Neuronal stem cell (in vitro differentiated cells): ENCODE measurements at regions not wholly inside any gene's neighbourhood (a gene's known extent, or its start where the extent isn't known, plus 50 kb on each side); places are given as distances from the start of the nearest gene placed in this dataset.
A peak's percentile ranks its signal among the peaks of the same experiment; 100 is the strongest.

Experiments used
- DNase-seq: peaks from one replicate; pipeline ENCODE4 v3.0.0-alpha.2; 2013; ENCODE audit warnings: low spot score
- H2AFZ ChIP-seq: one replicate; pipeline ENCODE4 v1.6.1; 2013; ENCODE audit warnings: mild to moderate bottlenecking, low read length, inconsistent platforms
- H2AK5ac ChIP-seq: 2 replicates; pipeline ENCODE4 v1.6.1; 2013; ENCODE audit warnings: low read depth, mild to moderate bottlenecking, inconsistent platforms, low read length, moderate library complexity, mixed read lengths
- H2BK120ac ChIP-seq: 2 replicates; pipeline ENCODE4 v1.6.1; 2013; ENCODE audit warnings: low read depth, mild to moderate bottlenecking, inconsistent platforms, low read length, moderate library complexity, mixed read lengths
- H2BK12ac ChIP-seq: one replicate; pipeline ENCODE4 v1.6.1; 2013; ENCODE audit warnings: low read length, inconsistent platforms
- H2BK15ac ChIP-seq: 2 replicates; pipeline ENCODE4 v1.6.1; 2013; ENCODE audit warnings: mild to moderate bottlenecking, low read length, inconsistent platforms, mixed read lengths
- H2BK5ac ChIP-seq: one replicate; pipeline ENCODE4 v1.6.1; 2013; ENCODE audit warnings: inconsistent platforms, mild to moderate bottlenecking, low read length, moderate library complexity
- H3K14ac ChIP-seq: one replicate; pipeline ENCODE4 v1.6.1; 2013; ENCODE audit warnings: low read length, inconsistent platforms
- H3K18ac ChIP-seq: 2 replicates; pipeline ENCODE4 v1.6.1; 2013; ENCODE audit warnings: low read length, inconsistent platforms
- H3K23ac ChIP-seq: 2 replicates; pipeline ENCODE4 v1.6.1; 2013; ENCODE audit warnings: low read depth, mild to moderate bottlenecking, mixed read lengths, low read length, inconsistent platforms; ENCODE audit not compliant: poor library complexity
- H3K27ac ChIP-seq: replicated peaks from 3 replicates; pipeline ENCODE4 v1.5.1; 2013; ENCODE audit warnings: low read length, inconsistent platforms
- H3K27me3 ChIP-seq, 3 experiments: 2 replicates each; pipeline ENCODE4 v1.6.1; 2013; ENCODE audit warnings: low read length in 3 of 3, mild to moderate bottlenecking in 2 of 3, inconsistent platforms in 1 of 3, low read depth in 1 of 3, mixed read lengths in 1 of 3, moderate library complexity in 1 of 3; ENCODE audit not compliant: control insufficient read depth in 3 of 3, insufficient read depth in 3 of 3
- H3K36me3 ChIP-seq, 2 donors: replicated peaks in 1 of 2; 2 replicates each; pipeline ENCODE4 v1.6.1; 2013; ENCODE audit warnings: low read length in 2 of 2; ENCODE audit not compliant: control insufficient read depth in 2 of 2, insufficient read depth in 2 of 2
- H3K4ac ChIP-seq: 2 replicates; pipeline ENCODE4 v1.6.1; 2013; ENCODE audit warnings: inconsistent platforms, mild to moderate bottlenecking, low read length, moderate library complexity
- H3K4me1 ChIP-seq, 2 donors: 1 replicate in 1 of 2; 2 replicates in 1 of 2; pipeline ENCODE4 v1.6.1; 2013; ENCODE audit warnings: low read length in 2 of 2, low read depth in 1 of 2; ENCODE audit not compliant: control insufficient read depth in 2 of 2, insufficient read depth in 1 of 2
- H3K4me2 ChIP-seq: one replicate; pipeline ENCODE4 v1.6.1; 2013; ENCODE audit warnings: mild to moderate bottlenecking, low read length, inconsistent platforms; ENCODE audit not compliant: insufficient read depth, poor library complexity, severe bottlenecking
- H3K4me3 ChIP-seq, 2 donors: 2 replicates each; pipeline ENCODE4 v1.5.1; 2013; ENCODE audit warnings: low read length in 2 of 2, mild to moderate bottlenecking in 2 of 2, inconsistent platforms in 1 of 2, moderate library complexity in 1 of 2
- H3K79me1 ChIP-seq: one replicate; pipeline ENCODE4 v1.6.1; 2013; ENCODE audit warnings: low read depth, mild to moderate bottlenecking, inconsistent platforms, low read length, moderate library complexity
- H3K9ac ChIP-seq: one replicate; pipeline ENCODE4 v1.6.1; 2013; ENCODE audit warnings: mild to moderate bottlenecking, low read depth, low read length, inconsistent platforms; ENCODE audit not compliant: poor library complexity
- H3K9me3 ChIP-seq, 2 donors: replicated peaks in 1 of 2; 2 replicates each; pipeline versions ENCODE3 to v1.6.1; 2013; ENCODE audit warnings: low read length in 2 of 2, mild to moderate bottlenecking in 2 of 2, inconsistent platforms in 1 of 2, low read depth in 1 of 2, mixed read lengths in 1 of 2, moderate library complexity in 1 of 2; ENCODE audit not compliant: control insufficient read depth in 2 of 2, insufficient read depth in 1 of 2
- H4K8ac ChIP-seq: one replicate; pipeline ENCODE4 v1.6.1; 2013; ENCODE audit warnings: low read depth, mild to moderate bottlenecking, inconsistent platforms, low read length, moderate library complexity
- H4K91ac ChIP-seq: one replicate; pipeline ENCODE4 v1.6.1; 2013; ENCODE audit warnings: low read length, low read depth, mild to moderate bottlenecking, inconsistent platforms; ENCODE audit not compliant: poor library complexity
- WGBS, 2 donors: extraction: QIAGEN DNeasy Blood & Tissue Kit; methylation state at CpG; one replicate each; pipeline ENCODE4 v1.1.7; 2013; ENCODE audit warnings: missing lambda C conversion rate in 2 of 2, mixed read lengths in 1 of 2; ENCODE audit not compliant: insufficient read length in 2 of 2, insufficient replicate concordance in 1 of 2; ENCODE audit errors: extremely low coverage in 2 of 2; 5-methylcytosine and 5-hydroxymethylcytosine counted together

GRCh38 chr13:91101381-91101780, 246.1 kb upstream of the MIR17HG start:
- H2AFZ ChIP-seq, result peak overlapping the region; percentile 61
- no peak overlapping the region for H3K18ac ChIP-seq
- H3K4ac ChIP-seq, result no peak overlapping the region
- no peak overlapping the region for H2BK5ac ChIP-seq
- H4K91ac ChIP-seq, result no peak overlapping the region
- H4K8ac ChIP-seq, result no peak overlapping the region
- H3K9ac ChIP-seq, result no peak overlapping the region
- H3K4me2 ChIP-seq, result no peak overlapping the region
- WGBS, 2 donors, result no CpG with 5 or more reads among the region's 2 CpGs
- H3K9me3 ChIP-seq, result no peaks in the 10 kb centered on the region
- H2AK5ac ChIP-seq, result no peak overlapping the region
- no peaks in the 10 kb centered on the region for H3K79me1 ChIP-seq
- no peaks in the 10 kb centered on the region for H3K4me1 ChIP-seq
- H2BK12ac ChIP-seq, result no peak overlapping the region
- DNase-seq, result no peak
- H3K4me3 ChIP-seq, result no peak overlapping the region
- H3K27ac ChIP-seq, result peak overlapping the region; percentile 28
- H3K27me3 ChIP-seq, result no peaks in the 10 kb centered on the region
- H3K14ac ChIP-seq, result no peak overlapping the region
- H3K36me3 ChIP-seq, result no peaks in the 10 kb centered on the region
- H3K23ac ChIP-seq, result no peak overlapping the region
- no peak overlapping the region for H2BK15ac ChIP-seq
- H2BK120ac ChIP-seq, result no peak overlapping the region

GRCh38 chr13:91105270-91105669, 242.2 kb upstream of the MIR17HG start:
- Histone ChIP-seq H3K4me2 (no peak overlapping the region), H3K4me3 (no peak overlapping the region), H2BK12ac (no peak overlapping the region), H2BK120ac (no peak overlapping the region), H3K4ac (no peak overlapping the region), H3K4me1 (no peaks in the 10 kb centered on the region), H2AK5ac (no peak overlapping the region), H3K79me1 (no peaks in the 10 kb centered on the region), H3K27ac (no peak overlapping the region), H2BK15ac (no peak overlapping the region), H3K14ac (no peak overlapping the region), H4K91ac (no peak overlapping the region), H2AFZ (no peak overlapping the region), H4K8ac (no peak overlapping the region), H2BK5ac (no peak overlapping the region), H3K9ac (no peak overlapping the region), H3K18ac (no peak overlapping the region), H3K27me3 (no peaks in the 10 kb centered on the region), H3K9me3 (no peaks in the 10 kb centered on the region), H3K36me3 (no peaks in the 10 kb centered on the region), H3K23ac (no peak overlapping the region)
- DNase-seq, result no peak
- no CpG with 5 or more reads among the region's 3 CpGs for WGBS, 2 donors

GRCh38 chr13:91106565-91106964, 240.9 kb upstream of the MIR17HG start:
- H3K4ac ChIP-seq, result no peak overlapping the region
- H2BK5ac ChIP-seq, result no peak overlapping the region
- H3K79me1 ChIP-seq, result no peaks in the 10 kb centered on the region
- H3K27me3 ChIP-seq, result no peaks in the 10 kb centered on the region
- H3K23ac ChIP-seq, result no peak overlapping the region
- no peak overlapping the region for H2BK120ac ChIP-seq
- no peak overlapping the region for H3K14ac ChIP-seq
- H4K8ac ChIP-seq, result no peak overlapping the region
- H2BK12ac ChIP-seq, result no peak overlapping the region
- no peaks in the 10 kb centered on the region for H3K9me3 ChIP-seq
- H3K9ac ChIP-seq, result no peak overlapping the region
- no peak overlapping the region for H2AK5ac ChIP-seq
- WGBS, 2 donors, result no CpG with 5 or more reads among the region's 2 CpGs
- H3K36me3 ChIP-seq, result no peaks in the 10 kb centered on the region
- no peak overlapping the region for H3K4me2 ChIP-seq
- no peak overlapping the region for H3K27ac ChIP-seq
- H3K18ac ChIP-seq, result no peak overlapping the region
- no peak for DNase-seq
- H2BK15ac ChIP-seq, result no peak overlapping the region
- H3K4me1 ChIP-seq, result no peaks in the 10 kb centered on the region
- no peak overlapping the region for H4K91ac ChIP-seq
- no peak overlapping the region for H2AFZ ChIP-seq
- H3K4me3 ChIP-seq, result no peak overlapping the region

DNA sequence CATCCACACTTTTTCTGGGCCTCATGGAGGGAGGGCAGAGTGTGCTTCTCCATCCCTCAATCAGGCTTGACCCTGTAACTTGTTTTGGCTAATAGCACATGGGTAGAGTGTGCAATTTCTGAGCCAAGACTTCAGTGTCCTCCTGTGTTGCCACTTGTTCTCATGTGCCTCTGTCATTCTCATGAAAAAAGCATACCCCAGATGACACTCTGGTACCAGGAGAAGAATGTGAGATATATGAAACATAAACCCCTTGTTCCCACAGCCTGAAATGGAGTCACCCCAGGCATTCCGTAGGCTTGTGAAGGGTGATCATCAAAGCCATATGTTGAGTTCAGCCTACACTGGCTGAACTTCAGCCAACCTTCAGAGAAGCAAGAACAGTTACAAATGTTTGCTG, 239.2 kb upstream of the MIR17HG start:
- H3K23ac ChIP-seq, result no peak overlapping the region
- H3K4me1 ChIP-seq, result peaks cover 1 to 2% of the 10 kb centered on the region in 2 donors
- DNase-seq, result no peak
- no peak overlapping the region for H2BK120ac ChIP-seq
- H4K91ac ChIP-seq, result no peak overlapping the region
- H3K4me3 ChIP-seq, result no peak overlapping the region
- no peak overlapping the region for H2AFZ ChIP-seq
- no peak overlapping the region for H2AK5ac ChIP-seq
- H3K9me3 ChIP-seq, result no peaks in the 10 kb centered on the region
- no CpG with 5 or more reads among the region's 1 CpG for WGBS, 2 donors
- H3K27me3 ChIP-seq, result no peaks in the 10 kb centered on the region
- no peak overlapping the region for H2BK5ac ChIP-seq
- H3K4me2 ChIP-seq, result no peak overlapping the region
- no peak overlapping the region for H3K18ac ChIP-seq
- no peak overlapping the region for H3K27ac ChIP-seq
- H4K8ac ChIP-seq, result no peak overlapping the region
- no peak overlapping the region for H3K9ac ChIP-seq
- no peaks in the 10 kb centered on the region for H3K36me3 ChIP-seq
- no peak overlapping the region for H2BK15ac ChIP-seq
- H3K4ac ChIP-seq, result no peak overlapping the region
- no peak overlapping the region for H3K14ac ChIP-seq
- no peaks in the 10 kb centered on the region for H3K79me1 ChIP-seq
- H2BK12ac ChIP-seq, result no peak overlapping the region
